ENCODE measurements at regions not wholly inside any gene's neighbourhood (a gene's known extent, or its start where the extent isn't known, plus 50 kb on each side); places are given as distances from the start of the nearest gene placed in this dataset.

DNA sequence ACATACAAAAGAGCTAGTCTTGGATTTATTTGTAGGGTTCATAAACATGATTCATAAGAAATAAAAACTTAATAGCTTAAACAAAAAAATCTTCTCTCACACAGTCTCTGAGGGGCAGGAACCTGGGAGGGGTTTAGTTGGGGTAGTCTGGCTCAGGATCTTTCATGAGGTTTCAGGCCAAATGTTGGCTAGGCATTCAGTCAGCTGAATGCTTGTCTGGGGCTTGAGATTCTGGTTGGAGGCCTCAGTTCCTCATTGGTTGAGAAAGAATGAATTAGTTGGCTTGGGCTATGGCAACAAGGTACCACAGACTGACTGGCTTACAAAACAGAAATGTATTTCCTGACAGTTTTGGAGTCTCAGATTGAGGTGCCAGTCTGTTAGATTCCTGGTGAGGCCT, 74.3 kb downstream of the ANKRD7 start:
- DNase-seq (ENCODE audit: low read depth) = no peak

DNA sequence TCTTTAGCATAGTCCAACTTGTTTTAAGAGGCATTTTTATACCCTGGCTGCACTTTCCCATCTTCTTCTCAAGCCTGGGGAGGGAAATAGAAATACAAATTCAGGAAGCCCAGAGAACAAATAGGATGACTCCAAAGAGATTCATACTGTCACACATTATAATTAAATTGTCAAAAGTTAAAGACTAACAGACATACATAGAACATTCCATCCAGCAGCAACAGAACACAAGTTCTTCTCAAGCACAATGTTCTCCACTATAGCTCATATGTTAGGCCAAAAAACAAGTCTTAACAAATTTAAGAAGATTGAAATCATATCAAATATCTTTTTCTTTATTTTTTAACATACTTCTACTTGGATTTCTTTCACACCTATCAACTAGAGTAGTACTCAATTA, 75.7 kb downstream of the ANKRD7 start:
- no peak for DNase-seq (ENCODE audit: low read depth)

DNA sequence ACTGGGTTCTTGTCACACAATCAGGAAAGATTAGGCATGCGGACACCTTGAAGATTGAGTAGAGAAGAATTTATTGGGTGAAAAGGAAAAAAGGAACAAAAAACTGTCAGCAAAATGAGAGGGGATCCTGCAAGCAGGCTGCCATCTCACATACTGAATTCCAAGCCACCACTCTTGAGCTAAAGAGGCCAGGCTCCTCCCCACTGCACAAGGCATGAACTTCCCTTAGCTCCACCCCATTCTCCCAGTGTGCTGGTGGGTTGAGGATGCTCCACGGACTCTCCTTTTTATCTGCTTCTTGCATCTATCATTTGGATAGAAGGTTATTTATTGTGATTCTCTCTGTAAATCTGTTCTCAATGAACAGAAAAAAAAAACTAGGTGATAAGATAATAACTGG, 79.6 kb downstream of the ANKRD7 start:
- no peak for DNase-seq (ENCODE audit: low read depth)

DNA sequence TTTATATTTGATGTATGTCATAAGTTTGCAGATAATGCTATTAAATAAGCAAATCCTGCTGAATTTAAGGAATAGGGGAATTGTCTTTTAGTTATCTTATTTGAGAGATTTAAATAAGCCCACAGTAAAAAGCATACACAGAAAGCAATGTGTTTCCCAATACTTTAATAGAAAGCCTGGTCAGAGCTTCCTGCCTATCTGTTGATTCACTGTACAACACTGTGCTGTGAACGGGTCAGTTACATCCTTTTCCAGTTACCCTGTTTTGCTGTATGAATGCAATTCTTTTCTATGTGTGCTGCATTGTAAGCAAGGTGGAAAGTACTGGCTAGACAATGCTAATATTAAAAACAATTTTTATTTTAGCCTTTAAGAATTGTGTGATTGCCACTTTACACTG, 81.2 kb downstream of the ANKRD7 start:
- no peak for DNase-seq (ENCODE audit: low read depth)

DNA sequence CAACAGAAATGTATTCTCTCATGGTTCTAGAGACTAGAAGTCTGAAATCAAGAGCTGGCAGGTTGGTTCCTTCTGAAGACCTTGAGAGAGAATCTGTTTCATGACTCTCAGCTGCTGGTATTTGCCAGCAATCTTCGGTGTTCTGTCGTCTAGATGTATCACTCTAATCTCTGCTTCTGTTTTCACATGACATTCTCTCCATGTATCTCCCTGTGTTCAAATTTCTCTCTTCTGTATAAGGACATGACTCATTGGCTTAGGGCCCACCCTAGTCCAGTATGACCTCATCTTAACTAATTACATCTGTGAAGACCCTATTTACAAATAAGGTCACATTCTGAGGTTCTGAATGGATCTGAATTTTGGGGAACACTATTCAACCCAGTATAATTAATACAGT, 82.3 kb downstream of the ANKRD7 start:
- DNase-seq (ENCODE audit: low read depth) = peak; percentile 19

DNA sequence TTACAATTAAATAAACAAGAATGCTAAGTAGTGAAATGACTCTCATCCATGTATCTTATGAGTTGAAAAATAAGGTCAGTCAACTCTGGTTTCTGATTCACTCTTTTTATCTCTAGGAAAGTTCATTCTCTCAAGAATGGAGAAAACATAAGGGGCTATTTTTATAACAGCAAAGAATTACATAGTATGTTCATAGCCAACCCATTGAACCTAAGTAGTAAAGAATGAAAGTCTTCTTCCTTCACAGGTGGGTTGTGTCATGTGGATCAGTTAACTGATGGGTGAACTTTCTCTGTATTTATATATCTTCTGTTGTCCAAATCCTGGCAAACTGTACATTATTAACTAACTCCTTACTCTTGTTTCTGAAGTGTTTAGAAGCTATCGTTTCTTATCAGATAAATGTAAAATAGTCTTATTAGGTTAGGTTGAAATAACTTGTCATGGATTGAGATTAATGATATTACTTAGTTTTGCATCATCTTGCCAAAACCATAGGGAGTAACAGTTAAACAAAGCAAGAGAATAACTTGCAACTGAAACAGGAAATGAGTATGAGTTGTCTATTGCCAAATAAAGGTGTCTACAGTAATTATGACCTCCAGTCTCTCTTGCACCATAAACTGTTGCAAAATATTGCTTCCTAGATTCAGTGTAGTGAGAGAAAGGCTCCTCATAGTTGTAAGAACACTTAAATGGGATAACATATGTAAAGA, 86.8 kb downstream of the ANKRD7 start:
- DNase-seq (ENCODE audit: low read depth) = peak; percentile 38

DNA sequence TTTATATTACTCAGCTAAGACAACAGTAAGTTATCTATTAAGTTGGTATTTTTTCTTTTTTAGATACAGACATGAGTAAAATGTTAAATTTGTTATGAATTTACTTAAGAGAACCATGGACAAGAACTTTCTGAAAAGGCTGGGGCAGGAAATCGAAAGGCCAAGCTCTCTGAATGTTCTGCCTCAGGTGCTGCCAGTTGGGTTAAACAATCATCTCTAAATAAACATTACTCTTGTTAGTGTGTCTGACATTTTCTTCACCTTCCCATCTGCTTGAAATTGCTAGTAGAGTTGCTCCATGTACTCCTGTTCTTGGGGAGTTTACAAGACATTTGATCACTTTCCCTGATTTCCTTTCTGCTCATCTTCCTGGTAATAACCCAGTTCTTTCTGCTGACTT, 87.5 kb downstream of the ANKRD7 start:
- DNase-seq (ENCODE audit: low read depth) = no peak

DNA sequence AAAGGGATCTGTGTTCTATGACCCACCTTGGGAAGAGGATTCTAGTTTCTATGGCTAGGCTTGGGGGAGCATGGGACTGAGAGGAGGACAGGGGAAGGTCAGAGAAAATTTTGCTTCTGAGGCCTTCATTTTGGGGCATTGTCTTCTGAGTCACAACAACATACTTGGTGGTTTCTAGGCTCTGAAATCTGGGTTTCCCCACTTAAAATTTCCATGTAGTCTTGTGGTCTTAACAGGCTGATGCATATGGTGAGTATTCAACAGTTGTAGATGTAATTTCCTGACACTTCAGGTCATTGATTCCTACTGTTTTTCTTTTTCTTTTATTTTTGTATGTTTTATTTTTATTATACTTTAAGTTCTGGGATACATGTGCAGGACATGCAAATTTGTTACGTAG, 88.5 kb downstream of the ANKRD7 start:
- no peak for DNase-seq (ENCODE audit: low read depth)

DNA sequence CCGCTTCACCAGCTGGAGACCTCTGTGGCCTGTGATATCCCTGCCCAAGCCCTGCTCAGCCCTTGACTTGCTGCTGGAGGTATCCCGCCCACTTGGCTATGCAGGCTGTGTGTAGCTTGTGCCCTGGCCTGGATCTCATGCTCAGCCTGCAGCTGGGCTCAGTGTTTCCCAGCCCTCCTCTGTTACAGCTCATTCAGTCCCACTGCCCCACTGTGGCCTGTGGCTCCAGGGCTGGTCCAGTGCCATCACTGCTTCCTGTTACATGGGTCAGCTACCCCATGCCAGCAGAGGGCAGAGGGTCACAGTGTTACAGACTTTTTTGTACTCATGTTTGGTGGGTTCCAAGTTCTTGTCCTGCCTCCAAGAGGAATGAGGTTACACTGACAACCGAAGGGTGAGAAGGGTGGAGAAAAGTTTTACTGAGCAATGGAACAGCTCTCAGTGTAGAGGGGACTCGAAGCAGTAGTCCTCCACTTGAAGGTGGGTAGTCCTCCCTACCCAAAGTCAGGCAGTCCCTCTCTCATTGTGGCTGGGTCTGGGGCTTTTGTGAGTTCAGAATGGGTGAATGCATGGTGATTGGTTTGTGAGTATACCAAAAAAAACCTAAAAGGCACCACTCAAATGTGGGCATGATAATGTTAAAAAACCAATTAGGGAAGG, 100.4 kb downstream of the ANKRD7 start:
- no peak for DNase-seq (ENCODE audit: low read depth)

DNA sequence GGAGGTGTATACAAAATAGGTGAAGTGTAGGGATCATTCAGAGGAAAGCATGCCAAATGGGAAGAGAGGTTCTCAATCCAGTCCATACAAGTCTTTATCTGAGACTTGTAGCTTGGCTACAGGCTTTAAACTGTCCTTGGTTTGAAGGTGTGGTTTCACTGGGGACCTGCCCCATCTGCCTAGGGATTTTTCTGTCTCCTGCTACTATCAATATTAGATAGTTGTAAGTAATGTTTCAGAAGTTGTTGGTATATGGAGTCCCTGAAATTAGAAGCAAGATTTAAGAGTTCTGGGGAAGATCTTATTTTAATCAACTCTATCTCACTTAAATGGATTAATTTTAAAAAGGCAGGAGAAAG, 100.9 kb downstream of the ANKRD7 start:
- no peak for DNase-seq (ENCODE audit: low read depth)

DNA sequence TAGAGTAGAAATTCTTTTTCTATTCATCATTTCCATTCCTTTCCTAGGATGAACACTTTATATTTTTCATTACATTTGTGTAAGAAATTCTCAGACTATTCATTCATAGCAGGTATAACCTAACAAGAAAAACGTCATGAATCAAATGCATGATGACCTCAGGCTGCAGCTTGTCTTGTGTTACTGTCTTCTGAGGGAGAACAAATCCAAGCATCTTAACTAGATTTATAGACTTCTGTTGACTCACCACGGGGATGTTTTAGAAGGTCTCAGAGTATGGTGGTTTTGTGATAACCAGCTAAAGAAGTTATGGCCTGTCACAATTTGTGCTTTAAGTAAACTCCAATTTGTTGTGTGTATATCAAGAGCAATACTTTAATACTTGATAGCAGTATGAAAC, 102.7 kb downstream of the ANKRD7 start:
- no peak for DNase-seq (ENCODE audit: low read depth)

DNA sequence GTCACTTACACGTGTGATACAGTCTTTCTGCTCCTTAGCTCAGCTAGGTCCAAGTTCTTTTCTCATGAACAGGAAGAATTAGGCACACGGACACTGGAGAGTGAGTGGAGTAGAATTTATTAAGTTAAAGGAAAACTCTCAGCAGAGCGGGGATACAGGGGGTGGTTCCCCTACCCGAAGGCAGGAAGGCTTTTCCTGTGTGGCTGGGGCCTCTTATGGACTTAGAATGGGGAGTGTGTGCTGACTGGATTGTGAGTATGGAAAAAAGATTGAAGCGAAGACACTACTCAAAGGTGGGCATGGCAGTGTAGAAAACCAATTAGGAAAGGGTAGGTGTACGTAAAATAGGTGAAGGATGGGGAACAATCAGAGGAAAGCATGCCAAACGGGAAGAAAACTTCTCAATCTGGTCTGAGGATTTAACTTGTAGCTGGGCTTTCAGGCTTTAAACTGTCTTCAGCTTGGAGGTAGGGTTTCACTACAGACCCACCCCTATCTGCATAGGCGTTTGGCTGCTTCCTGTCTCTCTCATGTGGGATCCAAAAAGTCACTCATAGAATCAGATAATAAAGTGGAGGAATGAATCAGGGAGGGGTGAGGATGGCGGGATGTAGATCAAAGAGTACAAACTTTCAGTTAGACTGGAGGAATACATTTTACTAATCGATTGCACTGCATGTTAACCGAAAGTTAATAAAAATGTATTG, 104.2 kb downstream of the ANKRD7 start:
- DNase-seq (ENCODE audit: low read depth) = no peak

DNA sequence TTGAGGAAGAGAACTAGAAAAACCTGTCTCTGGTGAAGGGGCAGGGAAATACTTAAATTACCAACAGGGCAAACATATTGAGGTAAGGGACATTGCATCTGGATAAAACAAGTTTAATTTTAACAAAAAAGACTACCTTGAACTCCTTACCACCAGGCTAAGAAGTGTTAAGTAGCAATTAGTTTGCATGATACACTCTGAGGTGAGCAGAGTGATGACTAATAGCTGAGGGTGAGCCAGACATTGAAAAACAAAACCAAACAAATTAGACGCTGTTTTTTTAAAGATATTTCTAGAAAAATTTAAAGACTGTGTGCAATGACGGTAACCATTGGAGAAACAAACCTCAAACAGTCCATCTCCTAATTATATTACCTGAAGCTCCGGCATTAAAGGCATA, 105.9 kb downstream of the ANKRD7 start:
- DNase-seq (ENCODE audit: low read depth) = no peak

DNA sequence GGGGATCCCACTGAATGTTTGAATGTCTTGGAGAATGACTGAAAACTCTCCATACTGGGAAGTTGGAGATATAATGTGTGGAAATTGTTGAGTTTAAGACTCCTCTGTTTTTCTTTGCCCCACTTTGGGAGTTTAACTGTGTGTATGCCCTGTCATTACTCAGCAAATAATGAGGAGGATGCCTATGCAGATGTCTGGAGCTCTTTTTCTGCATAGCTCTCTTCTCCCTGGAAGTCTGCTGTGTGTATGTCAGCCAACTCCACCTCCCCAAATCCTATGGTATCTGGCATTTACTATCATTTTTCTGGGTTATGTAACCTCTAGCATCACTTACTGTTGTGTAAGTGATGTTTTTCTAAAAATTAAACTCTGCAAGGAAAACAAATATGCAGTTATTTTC, 122.2 kb downstream of the ANKRD7 start:
- DNase-seq (ENCODE audit: low read depth) = no peak

DNA sequence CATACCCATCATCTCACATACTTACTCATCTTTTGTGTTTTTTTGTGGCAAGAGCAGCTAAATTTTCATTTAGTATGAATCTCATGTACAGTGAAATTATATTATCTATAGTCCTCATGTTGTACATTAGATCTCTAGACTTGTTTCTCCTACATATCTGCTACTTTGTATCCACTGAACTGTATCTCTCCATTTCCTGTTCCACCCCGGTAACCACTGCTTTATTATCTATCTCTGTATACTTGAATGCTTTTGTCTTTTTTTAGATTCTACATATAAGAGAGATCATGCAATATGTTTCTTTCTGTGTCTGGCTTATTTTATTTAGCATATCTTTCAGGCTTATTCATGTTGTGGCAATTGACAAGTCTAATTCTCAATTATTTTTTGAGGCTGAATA, 125.1 kb downstream of the ANKRD7 start:
- no peak for DNase-seq (ENCODE audit: low read depth)

DNA sequence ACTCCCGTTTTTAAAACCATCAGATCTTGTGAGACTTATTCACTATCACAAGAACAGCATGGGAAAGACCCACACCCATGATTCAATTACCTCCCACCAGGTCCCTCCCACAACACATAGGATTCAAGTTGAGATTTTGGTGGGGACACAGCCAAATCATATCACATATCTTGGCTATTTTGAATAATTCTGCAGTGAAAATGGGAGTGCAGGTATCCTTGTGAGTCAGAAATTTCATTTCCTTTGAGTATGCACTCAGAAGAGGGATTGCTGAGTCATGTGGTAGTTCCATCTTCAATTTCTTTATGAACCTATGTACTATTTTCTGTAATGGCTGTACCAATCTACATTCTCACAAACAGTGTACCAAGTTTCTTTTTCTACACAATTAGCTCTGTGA, 125.8 kb downstream of the ANKRD7 start:
- DNase-seq (ENCODE audit: low read depth) = no peak

DNA sequence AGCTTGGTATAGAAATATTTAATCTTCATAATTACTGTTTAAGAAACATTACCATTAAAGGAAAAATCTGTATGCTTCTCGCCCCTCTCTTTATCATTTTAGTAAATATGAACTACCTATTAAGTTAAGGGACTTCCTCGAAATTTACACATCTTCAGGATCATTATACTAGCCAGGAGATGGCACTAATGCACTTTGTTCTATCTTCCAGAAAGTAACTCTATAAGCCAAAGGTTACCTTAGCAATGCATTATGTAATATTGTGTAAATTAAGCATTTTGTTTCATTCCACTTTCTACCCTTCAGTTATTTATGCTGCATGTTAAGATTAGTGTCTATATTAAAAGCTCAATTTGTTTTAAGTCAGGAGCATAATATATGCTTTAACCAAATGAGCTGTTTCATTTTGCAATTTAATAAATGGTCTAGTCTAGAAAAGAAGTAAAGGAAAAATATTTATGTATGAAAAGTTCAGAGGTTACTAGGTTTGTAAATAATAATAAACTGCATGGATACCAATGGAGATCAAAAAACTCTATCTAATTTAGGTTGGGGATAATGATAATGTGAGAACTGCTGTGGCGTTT, 128.5 kb downstream of the ANKRD7 start:
- DNase-seq (ENCODE audit: low read depth) = peak; percentile 8

DNA sequence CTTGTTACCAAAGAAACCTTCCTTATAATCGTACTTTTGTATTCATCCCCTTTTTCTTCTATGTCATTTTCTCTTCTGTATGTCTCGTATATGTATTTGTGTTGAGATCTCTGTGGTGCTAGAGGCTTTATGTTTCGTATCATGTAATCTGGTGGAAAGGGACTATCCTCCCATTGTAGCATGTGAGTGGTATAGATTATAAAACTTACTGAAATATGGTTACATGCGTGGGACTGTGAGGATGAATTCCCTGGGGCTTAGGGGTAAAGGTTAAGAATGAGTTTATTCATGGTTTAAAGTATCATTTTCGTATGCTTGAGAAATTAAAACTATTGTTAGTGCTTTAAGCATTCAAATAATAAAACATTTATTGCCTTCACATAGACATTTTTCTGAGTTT, 141.9 kb downstream of the ANKRD7 start:
- no peak for DNase-seq (ENCODE audit: low read depth)

DNA sequence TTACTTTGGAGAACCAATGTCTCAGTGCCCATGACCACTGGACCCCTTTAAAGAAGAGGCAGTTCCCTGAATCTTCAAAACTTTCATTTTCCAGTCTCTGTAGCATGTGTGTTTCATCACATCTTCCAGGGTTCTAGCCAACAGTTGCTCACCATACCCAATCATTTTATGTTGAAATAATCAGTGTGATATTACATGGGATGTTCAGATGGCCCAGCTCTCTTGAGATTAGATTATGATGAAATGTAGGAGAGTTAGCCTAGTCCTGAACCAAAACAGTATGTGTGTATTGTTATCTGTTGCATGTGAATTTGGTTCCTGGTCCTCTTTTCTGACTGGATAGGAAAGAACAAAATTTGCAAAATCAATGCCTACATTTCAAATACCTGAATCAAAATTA, 144.5 kb downstream of the ANKRD7 start:
- DNase-seq (ENCODE audit: low read depth) = no peak

DNA sequence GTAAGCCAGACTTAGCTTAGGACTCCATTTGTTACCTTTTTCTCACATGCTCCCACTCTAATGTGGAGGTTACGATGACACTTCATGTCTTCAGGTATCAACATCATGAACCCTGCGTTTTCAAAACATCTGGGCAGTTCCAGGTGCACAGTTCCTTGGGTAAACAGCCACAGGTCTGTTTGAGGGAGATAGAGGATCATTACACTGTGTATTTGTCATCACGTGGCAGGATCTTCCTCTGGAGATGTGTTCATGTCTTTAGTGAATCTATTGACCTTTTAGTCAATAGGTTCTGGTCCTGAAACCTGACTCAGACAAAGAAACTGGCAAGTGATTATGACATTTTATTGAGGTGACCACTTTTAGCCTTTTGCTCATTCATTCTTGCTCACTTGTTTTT, 145.5 kb downstream of the ANKRD7 start:
- DNase-seq (ENCODE audit: low read depth) = no peak

DNA sequence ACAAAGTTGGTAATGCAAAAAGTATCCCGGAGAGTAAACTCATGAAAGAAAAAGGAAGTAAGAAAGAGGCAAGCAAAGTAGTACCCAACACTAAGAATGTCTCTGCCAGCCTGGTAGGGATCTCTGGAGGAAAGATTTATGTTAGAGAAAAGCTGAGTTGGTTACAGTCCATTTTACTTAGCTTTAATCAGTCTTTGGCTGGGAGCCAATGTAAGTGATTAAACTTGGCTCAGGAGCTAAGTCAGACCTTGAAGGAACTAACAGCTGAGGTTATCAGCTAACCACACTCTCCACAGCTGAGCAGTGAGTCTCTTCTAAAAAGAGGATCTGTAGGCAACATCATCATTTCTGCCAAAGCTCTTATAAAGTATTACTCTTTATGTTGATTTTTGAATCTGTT, 148.0 kb downstream of the ANKRD7 start:
- DNase-seq (ENCODE audit: low read depth) = peak; percentile 1

DNA sequence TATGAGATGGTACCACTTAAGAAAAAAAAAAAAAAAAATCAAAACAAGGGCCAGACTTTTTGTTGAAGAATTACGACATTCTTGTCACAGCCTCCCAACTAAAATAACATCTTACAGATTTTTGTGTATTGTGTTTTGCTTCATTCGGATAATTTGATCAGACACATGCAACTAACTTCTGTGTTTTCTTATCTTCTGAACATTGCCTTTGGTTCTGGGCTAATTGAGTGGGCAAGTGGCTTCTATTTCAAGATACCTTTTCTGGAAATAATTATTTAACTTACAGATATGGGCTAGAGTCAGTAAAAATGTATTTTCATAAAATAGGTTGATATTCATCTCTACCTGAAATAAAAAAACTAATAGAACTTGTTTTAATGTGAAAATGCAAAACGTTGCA, 165.1 kb downstream of the ANKRD7 start:
- no peak for DNase-seq (ENCODE audit: low read depth)

DNA sequence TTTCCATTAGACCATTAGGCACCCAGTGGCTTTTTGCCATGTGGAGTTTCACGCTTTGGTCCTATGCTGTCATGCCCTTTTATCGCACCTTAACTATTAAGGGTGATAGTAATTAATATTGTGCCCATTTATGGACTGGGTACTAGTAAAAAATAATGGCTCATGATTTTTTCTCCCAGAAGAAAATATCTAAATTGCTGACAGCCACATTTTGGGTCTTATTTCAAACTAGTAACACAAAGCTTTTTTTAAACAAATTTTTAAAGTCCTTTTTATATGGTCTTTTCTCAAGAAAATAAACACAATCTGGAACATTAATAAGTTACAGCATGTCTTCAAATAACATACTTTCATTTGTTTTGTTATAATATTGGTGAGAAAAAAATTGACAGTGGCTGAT, 179.7 kb downstream of the ANKRD7 start:
- DNase-seq (ENCODE audit: low read depth) = no peak

Data from HS-5 (cell line).